ENCODE measurements at regions not wholly inside any gene's neighbourhood (a gene's known extent, or its start where the extent isn't known, plus 50 kb on each side); places are given as distances from the start of the nearest gene placed in this dataset.

- Histone ChIP-seq H3K23ac (ENCODE audit: low read length in 2 of 2) (no peak overlapping the region), H2AK5ac (ENCODE audit: low read length, severe bottlenecking) (no peak overlapping the region), H3K18ac (ENCODE audit: low read depth in 1 of 2, low read length in 2 of 2) (no peak overlapping the region), H3K27me3 (ENCODE audit: control insufficient read depth in 1 of 2, insufficient read depth in 1 of 2, low read length in 2 of 2) (peaks cover 0 to 22% of the 10 kb centered on the region in 2 experiments), H4K8ac (ENCODE audit: low read length) (no peak overlapping the region), H3K4me2 (ENCODE audit: low read length, poor library complexity, severe bottlenecking) (no peak overlapping the region), H3K4ac (ENCODE audit: low read depth in 1 of 2, low read length in 2 of 2) (no peak overlapping the region), H2BK15ac (ENCODE audit: low read depth, poor library complexity, severe bottlenecking) (no peak overlapping the region), H3K27ac (ENCODE audit: low read length, poor library complexity, severe bottlenecking) (no peak overlapping the region), H3K4me1 (ENCODE audit: control insufficient read depth, insufficient read depth, low read depth, low read length) (no peaks in the 10 kb centered on the region), H3K9ac (ENCODE audit: low read length) (no peak overlapping the region), H4K91ac (ENCODE audit: low read length) (no peak overlapping the region), H3K14ac (ENCODE audit: low read length in 2 of 2) (no peak overlapping the region), H2BK12ac (ENCODE audit: low read length in 2 of 2) (no peak overlapping the region), H3K79me1 (replicated peaks; ENCODE audit: low read length, poor library complexity, severe bottlenecking) (no peaks in the 10 kb centered on the region), H2AFZ (ENCODE audit: low read depth, low read length) (no peak overlapping the region), H3K36me3 (ENCODE audit: control insufficient read depth in 1 of 2, insufficient read depth in 2 of 2, low read depth in 1 of 2, low read length in 2 of 2) (no peaks in the 10 kb centered on the region), H3K4me3 (ENCODE audit: insufficient read depth in 1 of 2, low read depth in 1 of 2, low read length in 2 of 2) (no peak overlapping the region), H2BK5ac (ENCODE audit: low read depth, low read length, poor library complexity, severe bottlenecking) (no peak overlapping the region), H2BK120ac (ENCODE audit: low read depth, low read length) (no peak overlapping the region), H3K9me3 (ENCODE audit: control insufficient read depth, low read length) (peaks cover under 1% of the 10 kb centered on the region)
- 92% methylated on average over 12 of the region's 12 CpGs for WGBS
- DNase-seq: no peak
Measured at GRCh38 chr5:173554038-173554955, 62.2 kb downstream of the BOD1 start.

- no peak overlapping the region for H3K9ac ChIP-seq (ENCODE audit: low read length)
- no peak overlapping the region for H2BK15ac ChIP-seq (ENCODE audit: low read depth, poor library complexity, severe bottlenecking)
- no peak overlapping the region for H4K8ac ChIP-seq (ENCODE audit: low read length)
- no peak overlapping the region for H3K23ac ChIP-seq (ENCODE audit: low read length in 2 of 2)
- H3K4me2 ChIP-seq (ENCODE audit: low read length, poor library complexity, severe bottlenecking): no peak overlapping the region
- no peak overlapping the region for H2BK5ac ChIP-seq (ENCODE audit: low read depth, low read length, poor library complexity, severe bottlenecking)
- H3K4me3 ChIP-seq (ENCODE audit: insufficient read depth in 1 of 2, low read depth in 1 of 2, low read length in 2 of 2): no peak overlapping the region
- no peak overlapping the region for H4K91ac ChIP-seq (ENCODE audit: low read length)
- H3K27me3 ChIP-seq (ENCODE audit: control insufficient read depth in 1 of 2, insufficient read depth in 1 of 2, low read length in 2 of 2): peaks cover 0 to 14% of the 10 kb centered on the region in 2 experiments
- H3K4ac ChIP-seq (ENCODE audit: low read depth in 1 of 2, low read length in 2 of 2): no peak overlapping the region
- H3K9me3 ChIP-seq (ENCODE audit: control insufficient read depth, low read length): no peaks in the 10 kb centered on the region
- no peaks in the 10 kb centered on the region for H3K36me3 ChIP-seq (ENCODE audit: control insufficient read depth in 1 of 2, insufficient read depth in 2 of 2, low read depth in 1 of 2, low read length in 2 of 2)
- no peak for DNase-seq
- H2BK120ac ChIP-seq (ENCODE audit: low read depth, low read length): no peak overlapping the region
- H3K4me1 ChIP-seq (ENCODE audit: control insufficient read depth, insufficient read depth, low read depth, low read length): peaks cover 3% of the 10 kb centered on the region
- H3K14ac ChIP-seq (ENCODE audit: low read length in 2 of 2): no peak overlapping the region
- H2BK12ac ChIP-seq (ENCODE audit: low read length in 2 of 2): no peak overlapping the region
- H3K18ac ChIP-seq (ENCODE audit: low read depth in 1 of 2, low read length in 2 of 2): no peak overlapping the region
- no peak overlapping the region for H3K27ac ChIP-seq (ENCODE audit: low read length, poor library complexity, severe bottlenecking)
- no peak overlapping the region for H2AFZ ChIP-seq (ENCODE audit: low read depth, low read length)
- H2AK5ac ChIP-seq (ENCODE audit: low read length, severe bottlenecking): no peak overlapping the region
- 89% methylated on average over 6 of the region's 6 CpGs for WGBS
- no peaks in the 10 kb centered on the region for H3K79me1 ChIP-seq (replicated peaks; ENCODE audit: low read length, poor library complexity, severe bottlenecking)
Measured at GRCh38 chr5:173550641-173551040, 65.8 kb downstream of the BOD1 start.

DNA sequence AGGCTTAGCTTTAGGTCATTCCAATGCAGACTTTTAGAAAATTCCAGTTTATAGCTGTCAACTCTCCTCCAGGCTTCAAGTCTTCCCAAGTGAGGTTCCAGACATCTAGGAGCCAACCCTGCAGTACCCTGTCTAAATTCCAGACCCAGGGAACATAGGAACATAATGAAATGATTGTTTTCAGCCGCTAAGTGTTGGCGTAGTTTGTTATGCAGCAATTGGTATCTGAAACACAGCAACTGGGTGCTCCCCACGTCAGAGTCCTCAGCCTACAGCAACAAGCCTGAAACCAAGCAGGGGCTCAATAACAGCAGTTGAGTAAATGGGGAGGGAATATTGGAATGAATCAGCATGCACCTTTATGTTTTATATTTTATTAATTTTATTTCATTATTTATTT is 66.8 kb downstream of the BOD1 start:
- Histone ChIP-seq H3K14ac (ENCODE audit: low read length in 2 of 2) (no peak overlapping the region), H3K4ac (ENCODE audit: low read depth in 1 of 2, low read length in 2 of 2) (no peak overlapping the region), H3K27ac (ENCODE audit: low read length, poor library complexity, severe bottlenecking) (no peak overlapping the region), H3K4me1 (ENCODE audit: control insufficient read depth, insufficient read depth, low read depth, low read length) (peaks cover 3% of the 10 kb centered on the region), H3K23ac (ENCODE audit: low read length in 2 of 2) (no peak overlapping the region), H3K9ac (ENCODE audit: low read length) (no peak overlapping the region), H3K18ac (ENCODE audit: low read depth in 1 of 2, low read length in 2 of 2) (no peak overlapping the region), H3K27me3 (ENCODE audit: control insufficient read depth in 1 of 2, insufficient read depth in 1 of 2, low read length in 2 of 2) (peaks cover 0 to 14% of the 10 kb centered on the region in 2 experiments), H2BK5ac (ENCODE audit: low read depth, low read length, poor library complexity, severe bottlenecking) (no peak overlapping the region), H2BK12ac (ENCODE audit: low read length in 2 of 2) (no peak overlapping the region), H4K91ac (ENCODE audit: low read length) (no peak overlapping the region), H3K4me2 (ENCODE audit: low read length, poor library complexity, severe bottlenecking) (no peak overlapping the region), H4K8ac (ENCODE audit: low read length) (no peak overlapping the region), H2AFZ (ENCODE audit: low read depth, low read length) (no peak overlapping the region), H3K79me1 (replicated peaks; ENCODE audit: low read length, poor library complexity, severe bottlenecking) (no peaks in the 10 kb centered on the region), H3K9me3 (ENCODE audit: control insufficient read depth, low read length) (no peaks in the 10 kb centered on the region), H3K36me3 (ENCODE audit: control insufficient read depth in 1 of 2, insufficient read depth in 2 of 2, low read depth in 1 of 2, low read length in 2 of 2) (no peaks in the 10 kb centered on the region), H2BK15ac (ENCODE audit: low read depth, poor library complexity, severe bottlenecking) (no peak overlapping the region), H2BK120ac (ENCODE audit: low read depth, low read length) (no peak overlapping the region), H2AK5ac (ENCODE audit: low read length, severe bottlenecking) (no peak overlapping the region), H3K4me3 (ENCODE audit: insufficient read depth in 1 of 2, low read depth in 1 of 2, low read length in 2 of 2) (no peak overlapping the region)
- no peak for DNase-seq
- 94% methylated on average over 3 of the region's 3 CpGs for WGBS

- Histone ChIP-seq H2BK5ac (ENCODE audit: low read depth, low read length, poor library complexity, severe bottlenecking) (no peak overlapping the region), H3K4ac (ENCODE audit: low read depth in 1 of 2, low read length in 2 of 2) (no peak overlapping the region), H3K4me3 (ENCODE audit: insufficient read depth in 1 of 2, low read depth in 1 of 2, low read length in 2 of 2) (no peak overlapping the region), H3K9ac (ENCODE audit: low read length) (no peak overlapping the region), H2BK12ac (ENCODE audit: low read length in 2 of 2) (no peak overlapping the region), H3K9me3 (ENCODE audit: control insufficient read depth, low read length) (no peaks in the 10 kb centered on the region), H3K27ac (ENCODE audit: low read length, poor library complexity, severe bottlenecking) (peak overlapping the region; percentile 70), H4K8ac (ENCODE audit: low read length) (peak overlapping the region; percentile 69), H3K36me3 (ENCODE audit: control insufficient read depth in 1 of 2, insufficient read depth in 2 of 2, low read depth in 1 of 2, low read length in 2 of 2) (no peaks in the 10 kb centered on the region), H3K4me1 (ENCODE audit: control insufficient read depth, insufficient read depth, low read depth, low read length) (peaks cover 3% of the 10 kb centered on the region), H2BK15ac (ENCODE audit: low read depth, poor library complexity, severe bottlenecking) (no peak overlapping the region), H3K23ac (ENCODE audit: low read length in 2 of 2) (no peak overlapping the region), H3K4me2 (ENCODE audit: low read length, poor library complexity, severe bottlenecking) (no peak overlapping the region), H3K18ac (ENCODE audit: low read depth in 1 of 2, low read length in 2 of 2) (no peak overlapping the region), H2BK120ac (ENCODE audit: low read depth, low read length) (no peak overlapping the region), H3K14ac (ENCODE audit: low read length in 2 of 2) (no peak overlapping the region), H2AFZ (ENCODE audit: low read depth, low read length) (no peak overlapping the region), H3K79me1 (replicated peaks; ENCODE audit: low read length, poor library complexity, severe bottlenecking) (no peaks in the 10 kb centered on the region), H2AK5ac (ENCODE audit: low read length, severe bottlenecking) (no peak overlapping the region), H3K27me3 (ENCODE audit: control insufficient read depth in 1 of 2, insufficient read depth in 1 of 2, low read length in 2 of 2) (peaks cover 0 to 20% of the 10 kb centered on the region in 2 experiments), H4K91ac (ENCODE audit: low read length) (no peak overlapping the region)
- WGBS: 64% methylated on average over 3 of the region's 3 CpGs
- peak; percentile 53 for DNase-seq
Measured at GRCh38 chr5:173547579-173547978, 68.9 kb downstream of the BOD1 start.
